HPDE6-E6E7 (cell line): ENCODE measurements at regions not wholly inside any gene's neighbourhood (a gene's known extent, or its start where the extent isn't known, plus 50 kb on each side); places are given as distances from the start of the nearest gene placed in this dataset.
"Not testable (repeated sequence)": the region's sequence is repeated elsewhere in the genome, so short reads cannot be mapped to it uniquely, and the experiment has no call there.

Experiments
- DNase-seq: peaks from one replicate; pipeline ENCODE4 v3.0.0; 2011; ENCODE audit warnings: missing footprints; ENCODE audit errors: extremely low spot score

DNA sequence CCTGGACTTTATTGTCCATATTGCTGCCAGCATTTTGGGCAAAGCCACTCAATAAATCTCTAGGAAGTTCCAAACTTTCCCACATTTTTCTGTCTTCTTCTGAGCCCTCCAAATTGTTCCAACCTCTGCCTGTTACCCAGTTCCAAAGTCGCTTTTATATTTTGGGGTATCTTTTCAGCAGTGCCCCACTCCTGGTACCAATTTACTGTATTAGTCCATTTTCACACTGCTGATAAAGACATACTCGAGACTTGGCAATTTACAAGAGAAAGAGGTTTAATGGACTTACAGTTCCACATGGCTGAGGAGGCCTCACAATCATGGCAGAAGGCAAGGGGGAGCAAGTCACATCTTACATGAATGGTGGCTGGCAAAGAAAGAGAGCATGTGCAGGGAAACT, 53.4 kb downstream of the AHSP start:
- DNase-seq, result not testable (repeated sequence)

- not testable (repeated sequence) for DNase-seq
Measured at GRCh38 chr16:31601737-31602384, 74.2 kb downstream of the AHSP start.

GRCh38 chr16:31618130-31618529, 90.4 kb downstream of the AHSP start:
- DNase-seq, result no peak

DNA sequence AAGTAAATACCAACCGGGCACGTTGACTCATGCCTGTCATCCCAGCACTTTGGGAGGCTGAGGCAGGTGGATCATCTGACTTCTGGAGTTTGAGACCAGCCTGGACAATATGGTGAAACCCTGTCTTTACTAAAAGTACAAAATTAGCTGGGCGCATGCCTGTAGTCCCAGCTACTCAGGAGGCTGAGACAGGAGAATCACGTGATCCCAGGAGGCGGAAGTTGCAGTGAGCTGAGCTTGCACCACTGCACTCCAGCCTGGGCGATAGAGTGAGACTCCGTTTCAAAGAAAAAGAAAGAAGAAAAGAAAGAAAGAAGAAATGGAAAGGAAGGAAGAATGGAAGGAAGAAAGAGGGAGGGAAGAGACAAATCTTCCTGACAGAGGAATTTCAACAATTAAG, 108.7 kb downstream of the AHSP start:
- DNase-seq, result no peak

DNA sequence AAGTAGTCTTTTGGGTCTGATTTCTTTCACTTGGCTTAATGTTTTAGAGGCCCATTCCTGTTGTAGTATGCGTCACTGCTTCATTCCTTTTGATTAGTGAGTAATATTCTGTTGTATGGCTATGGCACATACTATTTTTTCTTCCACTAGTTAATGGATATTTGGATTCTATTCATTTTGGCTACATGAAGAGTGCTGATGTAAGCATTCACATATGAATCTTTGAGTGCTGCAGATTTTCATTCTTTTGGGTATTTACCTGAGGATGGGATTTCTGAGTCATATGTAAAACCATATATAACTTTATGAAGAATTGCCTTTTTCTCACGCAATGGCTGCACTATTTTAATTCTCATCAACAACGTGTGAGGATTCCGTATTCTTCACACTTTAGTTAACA, 113.6 kb downstream of the AHSP start:
- DNase-seq, result no peak

GRCh38 chr16:31655674-31656073, 128.0 kb downstream of the AHSP start:
- DNase-seq, result not testable (repeated sequence)

- no peak for DNase-seq
Measured at GRCh38 chr16:31664683-31665482, 137.2 kb downstream of the AHSP start.

DNA sequence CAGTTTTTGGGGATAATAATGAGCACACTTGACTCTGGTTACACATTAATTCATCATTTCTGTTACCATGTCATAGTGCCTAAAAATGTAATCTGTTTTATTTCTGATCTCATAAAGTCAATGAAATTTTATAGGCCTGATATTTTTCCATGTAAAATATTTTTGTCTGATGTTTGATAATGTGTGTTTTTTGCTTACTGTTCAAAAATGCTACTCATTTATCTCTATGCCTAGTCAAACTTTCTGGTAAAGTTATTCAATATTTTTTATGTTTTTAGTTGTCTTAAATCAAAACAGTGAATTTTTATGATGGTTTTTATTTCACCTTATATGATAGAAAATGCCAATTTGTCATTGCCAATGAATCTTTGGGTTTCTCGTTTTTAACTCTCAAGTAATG, 147.0 kb downstream of the AHSP start:
- DNase-seq, result no peak

GRCh38 chr16:31676731-31677130, 149.0 kb downstream of the AHSP start:
- DNase-seq, result no peak

DNA sequence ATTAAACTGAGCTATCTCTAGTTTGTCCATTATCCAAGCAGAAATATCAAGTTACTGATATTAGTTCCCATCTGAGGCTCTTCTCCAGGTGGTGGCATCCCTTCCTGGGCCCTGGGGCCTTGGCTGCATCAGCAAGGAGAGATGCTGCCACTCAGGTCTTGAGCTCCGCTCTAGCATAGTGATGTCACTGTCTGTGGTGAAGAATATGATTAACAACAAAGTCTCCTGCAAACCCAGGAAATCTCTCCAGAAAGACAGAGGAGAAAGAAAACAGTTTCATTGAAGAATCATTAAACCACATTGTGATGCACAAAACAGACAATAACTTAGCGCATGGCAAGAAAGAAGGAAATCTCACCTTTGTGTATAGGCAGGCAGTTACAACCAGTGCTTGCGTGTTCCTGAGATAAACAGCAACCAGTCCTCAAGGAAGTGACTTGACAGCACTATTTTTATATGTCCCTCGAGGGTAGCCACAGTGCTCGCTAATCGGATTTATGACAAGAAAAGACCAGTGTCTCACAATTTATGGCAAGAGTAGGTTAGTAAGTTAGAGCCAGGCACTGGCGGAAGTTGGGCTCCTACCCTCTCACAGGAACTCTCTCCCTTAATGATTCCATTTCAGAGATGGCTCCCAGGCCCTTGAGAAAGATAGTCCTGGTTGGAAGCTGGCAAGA, 151.1 kb downstream of the AHSP start:
- no peak for DNase-seq

- DNase-seq, result not testable (repeated sequence)
Measured at GRCh38 chr16:31689331-31689730, 161.6 kb downstream of the AHSP start.

DNA sequence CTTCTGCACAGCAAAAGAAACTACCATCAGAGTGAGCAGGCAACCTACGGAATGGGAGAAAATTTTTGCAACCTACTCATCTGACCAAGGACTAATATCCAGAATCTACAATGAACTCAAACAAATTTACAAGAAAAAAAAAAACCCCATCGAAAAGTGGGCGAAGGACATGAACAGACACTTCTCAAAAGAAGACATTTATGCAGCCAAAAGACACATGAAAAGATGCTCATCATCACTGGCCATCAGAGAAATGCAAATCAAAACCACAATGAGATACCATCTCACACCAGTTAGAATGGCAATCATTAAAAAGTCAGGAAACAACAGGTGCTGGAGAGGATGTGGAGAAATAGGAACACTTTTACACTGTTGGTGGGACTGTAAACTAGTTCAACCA, 164.6 kb downstream of the AHSP start:
- DNase-seq, result not testable (repeated sequence)

DNA sequence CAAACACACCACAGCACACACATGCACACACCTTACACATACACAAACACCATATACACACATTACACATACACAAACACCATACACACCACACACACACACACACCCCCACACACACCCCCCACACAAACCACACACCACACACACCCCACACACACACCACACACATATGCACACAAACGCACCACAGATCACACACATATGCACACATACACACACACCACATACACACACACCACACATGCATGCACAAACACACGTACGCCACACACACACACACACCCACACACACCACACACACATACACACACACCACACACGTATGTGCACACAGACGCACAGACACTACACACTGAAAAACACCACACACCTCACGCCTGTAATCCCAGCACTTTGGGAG, 166.0 kb downstream of the AHSP start:
- no peak for DNase-seq

DNA sequence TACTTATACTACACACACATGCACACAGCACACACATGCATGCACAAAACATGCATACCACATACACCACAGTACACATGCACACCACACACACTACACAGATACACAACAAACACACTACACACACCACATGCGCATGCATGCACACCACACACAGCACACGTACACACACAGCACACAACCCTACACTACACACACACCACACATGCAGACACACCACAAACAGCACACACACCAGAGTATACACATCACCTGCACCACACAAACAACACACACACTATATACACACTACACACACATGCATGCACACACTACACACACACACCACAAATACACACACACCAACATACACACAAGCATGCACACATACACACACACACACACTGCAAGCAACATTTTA, 166.8 kb downstream of the AHSP start:
- DNase-seq, result no peak

DNA sequence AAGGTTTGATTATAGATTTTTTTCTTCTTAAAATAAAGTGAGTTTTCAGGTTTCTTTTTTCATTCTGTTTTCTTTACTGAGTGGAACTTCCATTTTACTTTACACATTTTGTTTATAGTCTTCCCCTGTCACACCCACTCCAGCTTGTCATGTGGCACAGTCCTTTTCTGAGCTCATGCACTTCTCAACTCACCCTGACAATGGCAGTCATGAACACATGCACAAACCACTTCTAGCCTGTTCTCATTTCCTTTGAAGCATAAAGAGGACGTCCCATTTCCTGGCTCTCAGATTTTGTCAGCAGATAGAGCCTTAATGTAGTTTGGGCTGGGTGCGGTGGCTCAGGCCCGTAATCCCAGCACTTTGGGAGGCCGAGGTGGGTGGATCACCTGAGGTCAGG, 168.0 kb downstream of the AHSP start:
- no peak for DNase-seq

DNA sequence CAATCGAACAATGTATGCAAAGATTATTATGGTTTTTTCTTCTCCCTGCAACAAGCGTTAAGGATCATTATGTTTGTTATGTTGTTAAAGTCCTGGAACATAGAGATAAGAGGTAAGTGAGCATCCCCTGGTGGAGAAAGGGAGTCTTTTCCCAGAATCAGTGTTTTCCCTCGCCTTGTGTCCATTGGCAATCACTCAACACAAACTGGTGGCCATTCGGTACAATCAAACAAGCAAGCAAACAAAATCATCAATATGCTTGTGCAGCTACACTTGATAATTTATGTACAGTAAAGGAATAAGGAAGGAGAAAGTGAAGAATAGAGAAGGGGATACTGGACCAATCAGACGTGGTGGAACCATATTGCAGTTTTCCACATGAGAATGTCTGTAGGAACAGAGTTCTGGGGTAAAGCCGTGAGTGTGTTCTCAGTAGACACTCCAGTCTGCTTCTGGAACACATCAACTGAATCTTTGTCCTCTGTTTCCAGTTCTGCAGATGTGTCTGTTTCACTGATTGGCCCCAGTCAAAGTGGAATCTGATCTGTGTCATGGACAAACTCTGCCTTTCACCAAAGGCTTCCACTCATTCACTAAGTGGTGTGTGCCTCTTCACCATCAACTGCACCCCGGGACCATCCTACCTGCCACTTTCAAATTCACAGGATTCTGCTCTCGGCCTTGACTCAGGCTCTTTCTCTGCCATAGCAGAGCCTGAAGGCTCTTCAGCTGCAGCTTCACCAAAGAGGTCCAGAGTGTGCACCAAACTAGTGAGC, 169.5 kb downstream of the AHSP start:
- peak; percentile 49 for DNase-seq

- DNase-seq, result no peak
Measured at GRCh38 chr16:31697744-31698125, 170.0 kb downstream of the AHSP start.

DNA sequence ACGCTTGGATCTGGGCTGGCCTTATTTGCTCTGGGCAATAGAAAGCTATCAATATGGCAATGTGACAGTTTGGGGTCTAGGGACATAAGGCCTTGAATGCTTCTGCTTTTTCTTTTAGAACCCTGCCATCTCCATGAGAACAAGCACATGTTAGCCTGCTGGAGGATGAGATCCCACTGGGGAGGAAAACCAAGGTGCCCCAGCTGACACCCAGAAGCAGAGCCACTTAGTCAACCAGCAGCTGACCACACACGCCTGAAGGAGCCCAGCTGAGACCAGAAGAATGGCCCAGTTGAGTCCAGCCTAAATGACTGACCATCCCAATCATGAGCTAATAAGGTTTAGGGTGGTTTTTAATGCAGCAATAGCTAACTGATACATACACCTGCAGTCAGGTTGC, 171.2 kb downstream of the AHSP start:
- DNase-seq, result no peak

- DNase-seq, result no peak
Measured at GRCh38 chr16:31699601-31700000, 171.9 kb downstream of the AHSP start.

DNA sequence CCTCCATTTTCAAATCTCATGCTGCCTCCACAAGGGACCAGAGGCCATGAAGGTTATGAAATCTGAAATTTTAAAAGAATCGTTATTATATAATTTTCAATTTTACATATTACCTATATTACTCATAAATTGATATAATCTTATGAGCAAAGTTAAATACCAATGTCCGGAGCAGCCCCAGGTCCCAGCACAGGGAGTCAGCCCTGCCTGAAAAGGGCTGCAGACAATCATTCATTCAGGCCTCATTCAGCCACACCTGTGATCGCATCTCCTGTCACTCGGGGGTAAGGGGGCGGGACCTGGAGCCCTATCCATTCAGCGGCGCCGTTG, 172.5 kb downstream of the AHSP start:
- DNase-seq, result peak; percentile 90

GRCh38 chr16:31700530-31701388, 172.8 kb upstream of the ZNF267 start:
- DNase-seq, result no peak
